ENCODE measurements at regions not wholly inside any gene's neighbourhood (a gene's known extent, or its start where the extent isn't known, plus 50 kb on each side); places are given as distances from the start of the nearest gene placed in this dataset.
A peak's percentile ranks its signal among the peaks of the same experiment; 100 is the strongest.

- TF ChIP-seq, protein P1, sequence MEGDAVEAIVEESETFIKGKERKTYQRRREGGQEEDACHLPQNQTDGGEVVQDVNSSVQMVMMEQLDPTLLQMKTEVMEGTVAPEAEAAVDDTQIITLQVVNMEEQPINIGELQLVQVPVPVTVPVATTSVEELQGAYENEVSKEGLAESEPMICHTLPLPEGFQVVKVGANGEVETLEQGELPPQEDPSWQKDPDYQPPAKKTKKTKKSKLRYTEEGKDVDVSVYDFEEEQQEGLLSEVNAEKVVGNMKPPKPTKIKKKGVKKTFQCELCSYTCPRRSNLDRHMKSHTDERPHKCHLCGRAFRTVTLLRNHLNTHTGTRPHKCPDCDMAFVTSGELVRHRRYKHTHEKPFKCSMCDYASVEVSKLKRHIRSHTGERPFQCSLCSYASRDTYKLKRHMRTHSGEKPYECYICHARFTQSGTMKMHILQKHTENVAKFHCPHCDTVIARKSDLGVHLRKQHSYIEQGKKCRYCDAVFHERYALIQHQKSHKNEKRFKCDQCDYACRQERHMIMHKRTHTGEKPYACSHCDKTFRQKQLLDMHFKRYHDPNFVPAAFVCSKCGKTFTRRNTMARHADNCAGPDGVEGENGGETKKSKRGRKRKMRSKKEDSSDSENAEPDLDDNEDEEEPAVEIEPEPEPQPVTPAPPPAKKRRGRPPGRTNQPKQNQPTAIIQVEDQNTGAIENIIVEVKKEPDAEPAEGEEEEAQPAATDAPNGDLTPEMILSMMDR (IDR thresholded peaks at IDR 0.05; ENCODE audit: insufficient read depth, low read length, severe bottlenecking), result no peak
- FAIRE-seq (no peak), DNase-seq (ENCODE audit: low read depth) (no peak)
- no peaks in the 10 kb centered on the region for H3K36me3 ChIP-seq (ENCODE audit: control insufficient read depth, insufficient read depth, low read length)
- no peaks in the 10 kb centered on the region for H3K27me3 ChIP-seq (ENCODE audit: control insufficient read depth, insufficient read depth, low read length)
- H3K4me3 ChIP-seq (ENCODE audit: low read depth, low read length), result no peak overlapping the region
Observed at GRCh38 chr5:171627936-171628632, 157.5 kb upstream of the SMIM23 start.

GRCh38 chr5:171628633-171628974 is 157.0 kb upstream of the SMIM23 start:
- DNase-seq (ENCODE audit: low read depth), result no peak
- no peaks in the 10 kb centered on the region for H3K36me3 ChIP-seq (ENCODE audit: control insufficient read depth, insufficient read depth, low read length)
- no peak overlapping the region for H3K4me3 ChIP-seq (ENCODE audit: low read depth, low read length)
- TF ChIP-seq, protein P1 (IDR thresholded peaks at IDR 0.05; ENCODE audit: insufficient read depth, low read length, severe bottlenecking), result no peak
- H3K27me3 ChIP-seq (ENCODE audit: control insufficient read depth, insufficient read depth, low read length), result no peaks in the 10 kb centered on the region
- FAIRE-seq, result no peak

DNA sequence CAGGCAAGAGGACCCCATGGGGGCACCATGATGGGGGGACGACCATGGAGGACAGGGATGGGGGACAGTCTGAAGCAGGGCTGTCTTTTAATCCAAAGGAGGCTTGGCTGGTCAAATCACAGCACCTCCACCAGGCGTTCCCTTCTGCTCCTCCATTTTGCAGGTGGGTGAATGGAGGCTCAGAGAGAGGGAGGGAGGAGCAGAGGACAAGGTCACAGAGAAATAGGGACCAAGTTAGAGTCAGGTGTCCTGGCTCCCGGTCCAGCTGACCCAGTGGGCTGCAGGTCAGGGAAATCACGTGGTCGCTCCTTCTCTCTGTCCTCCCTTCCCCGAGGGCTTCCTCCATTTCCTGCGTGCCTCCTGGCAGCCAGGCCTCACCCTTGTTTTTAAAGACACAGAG is 156.4 kb upstream of the SMIM23 start:
- TF ChIP-seq, protein P1 (IDR thresholded peaks at IDR 0.05; ENCODE audit: insufficient read depth, low read length, severe bottlenecking), result no peak
- H3K27me3 ChIP-seq (ENCODE audit: control insufficient read depth, insufficient read depth, low read length), result no peaks in the 10 kb centered on the region

GRCh38 chr5:171629628-171630349 is 155.8 kb upstream of the SMIM23 start:
- H3K4me3 ChIP-seq (ENCODE audit: low read depth, low read length), result no peak overlapping the region
- DNase-seq (ENCODE audit: low read depth) (peak; percentile 31), FAIRE-seq (no peak)
- no peaks in the 10 kb centered on the region for H3K36me3 ChIP-seq (ENCODE audit: control insufficient read depth, insufficient read depth, low read length)
- TF ChIP-seq, protein P1 (IDR thresholded peaks at IDR 0.05; ENCODE audit: insufficient read depth, low read length, severe bottlenecking), result peak; percentile 71
- H3K27me3 ChIP-seq (ENCODE audit: control insufficient read depth, insufficient read depth, low read length), result no peaks in the 10 kb centered on the region

More for the DNA sequence above, 156.4 kb upstream of the SMIM23 start:
- Histone ChIP-seq H3K4me3 (ENCODE audit: low read depth, low read length) (no peak overlapping the region), H3K36me3 (ENCODE audit: control insufficient read depth, insufficient read depth, low read length) (no peaks in the 10 kb centered on the region)
- no peak for DNase-seq (ENCODE audit: low read depth)
- FAIRE-seq, result no peak

- no peak for DNase-seq (ENCODE audit: low read depth)
- TF ChIP-seq, protein P1 (IDR thresholded peaks at IDR 0.05; ENCODE audit: insufficient read depth, low read length, severe bottlenecking), result no peak
- no peaks in the 10 kb centered on the region for H3K36me3 ChIP-seq (ENCODE audit: control insufficient read depth, insufficient read depth, low read length)
- no peak for FAIRE-seq
- H3K27me3 ChIP-seq (ENCODE audit: control insufficient read depth, insufficient read depth, low read length), result peaks cover 2% of the 10 kb centered on the region
- H3K4me3 ChIP-seq (ENCODE audit: low read depth, low read length), result no peak overlapping the region
Observed at GRCh38 chr5:171630350-171631065, 155.1 kb upstream of the SMIM23 start.

Measured in bronchial epithelial cell (primary cell).